ENCODE measurements at regions not wholly inside any gene's neighbourhood (a gene's known extent, or its start where the extent isn't known, plus 50 kb on each side); places are given as distances from the start of the nearest gene placed in this dataset.

DNA sequence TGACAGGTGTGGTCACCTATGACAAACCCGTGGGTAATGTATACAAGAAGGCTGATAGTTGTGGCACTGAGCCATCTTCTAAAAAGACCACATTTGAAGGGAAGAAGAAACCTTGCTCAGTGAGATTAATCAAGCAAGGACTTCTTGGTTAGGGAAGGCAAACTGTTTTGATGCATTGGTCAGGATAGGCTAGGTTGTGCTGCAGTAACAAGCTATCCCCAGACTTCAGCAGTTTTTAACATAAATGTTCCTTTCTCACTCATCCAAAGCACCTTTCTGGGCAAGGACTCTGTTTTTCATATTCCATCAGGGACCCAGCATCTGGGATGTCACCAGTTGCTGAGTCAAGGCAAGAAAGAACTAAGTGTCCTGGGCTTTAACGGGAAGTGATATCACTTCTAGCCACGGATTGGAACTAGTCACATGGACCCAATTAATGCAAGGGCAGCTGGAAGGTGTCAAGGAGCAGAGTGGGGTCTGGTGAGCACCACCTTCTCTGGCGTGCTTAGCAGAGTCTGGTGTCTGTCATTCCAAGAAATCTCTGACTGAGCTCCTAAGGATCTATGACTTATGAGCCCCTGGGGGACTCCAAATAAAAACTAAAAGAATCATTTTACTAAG, 52.0 kb upstream of the CCL2 start:
- no peak for DNase-seq

DNA sequence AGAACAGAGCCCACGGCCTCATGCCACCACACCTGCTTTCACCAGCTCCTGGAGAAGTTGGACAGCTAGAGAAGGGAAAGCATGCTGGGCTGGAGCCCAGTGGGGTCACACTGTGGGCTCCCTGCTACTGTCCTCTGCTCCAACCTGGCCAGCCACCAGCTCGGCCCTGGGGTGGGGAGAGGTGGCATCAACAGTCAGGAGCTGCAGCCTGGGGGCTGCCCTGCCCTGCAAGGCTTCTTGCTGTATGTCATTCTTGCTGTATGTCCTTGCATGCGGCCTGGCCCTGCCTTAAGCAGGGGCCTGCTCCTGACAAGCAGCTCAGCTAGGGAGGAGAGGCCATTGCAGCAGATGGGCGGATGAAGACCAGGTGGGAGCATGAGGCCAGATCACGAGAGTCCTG, 50.7 kb upstream of the CCL2 start:
- no peak for DNase-seq
